ENCODE measurements at regions not wholly inside any gene's neighbourhood (a gene's known extent, or its start where the extent isn't known, plus 50 kb on each side); places are given as distances from the start of the nearest gene placed in this dataset.

GRCh38 chr7:3193379-3194120 lies 107.5 kb upstream of the SDK1 start:
- no peak for TF ChIP-seq CTCF (IDR thresholded peaks at IDR 0.05; ENCODE audit: low read depth, low read length, poor library complexity, severe bottlenecking)
- no peak for TF ChIP-seq EZH2phosphoT487 (IDR thresholded peaks at IDR 0.05; ENCODE audit: borderline replicate concordance, low read length)
